ENCODE measurements at regions not wholly inside any gene's neighbourhood (a gene's known extent, or its start where the extent isn't known, plus 50 kb on each side); places are given as distances from the start of the nearest gene placed in this dataset.

DNA sequence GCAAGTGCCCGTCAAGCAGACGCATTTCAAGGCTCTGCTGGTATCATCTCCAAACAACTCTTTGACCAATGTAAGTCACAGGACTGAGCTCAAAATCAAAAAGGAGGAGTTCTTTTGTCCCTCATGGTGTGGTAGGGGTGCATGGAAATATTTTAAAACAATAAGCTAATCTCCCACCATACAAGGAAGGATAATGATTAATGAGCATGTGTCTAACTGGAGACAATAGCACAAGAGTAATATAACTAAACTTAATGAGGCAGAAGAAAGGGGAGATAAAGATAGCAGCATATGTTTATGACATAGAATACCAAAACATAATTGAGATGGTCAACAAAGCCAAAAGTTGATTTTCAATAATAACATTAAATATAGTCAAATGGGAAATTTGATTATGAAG, 668.0 kb upstream of the ZP4 start:
- no peak for DNase-seq (ENCODE audit: low read depth)

DNA sequence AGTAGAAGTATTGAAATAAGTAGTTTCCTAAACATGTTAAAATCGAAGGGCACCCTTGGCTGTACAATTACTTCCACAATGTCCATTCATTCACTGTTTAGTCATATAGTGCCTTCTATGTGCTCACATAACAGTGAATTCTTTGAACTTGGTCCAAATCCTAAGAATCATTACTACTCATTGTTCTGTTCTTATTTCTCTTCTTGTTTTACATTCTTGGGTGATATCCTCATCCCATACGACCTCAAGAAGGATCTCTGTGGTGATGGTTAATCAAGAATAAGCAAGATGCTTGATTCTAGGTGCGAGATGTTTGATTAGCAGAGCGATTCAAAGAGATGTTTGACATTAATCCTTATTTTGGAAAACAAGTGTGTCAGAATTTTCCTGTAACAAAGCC, 667.4 kb upstream of the ZP4 start:
- DNase-seq (ENCODE audit: low read depth) = peak; percentile 87

DNA sequence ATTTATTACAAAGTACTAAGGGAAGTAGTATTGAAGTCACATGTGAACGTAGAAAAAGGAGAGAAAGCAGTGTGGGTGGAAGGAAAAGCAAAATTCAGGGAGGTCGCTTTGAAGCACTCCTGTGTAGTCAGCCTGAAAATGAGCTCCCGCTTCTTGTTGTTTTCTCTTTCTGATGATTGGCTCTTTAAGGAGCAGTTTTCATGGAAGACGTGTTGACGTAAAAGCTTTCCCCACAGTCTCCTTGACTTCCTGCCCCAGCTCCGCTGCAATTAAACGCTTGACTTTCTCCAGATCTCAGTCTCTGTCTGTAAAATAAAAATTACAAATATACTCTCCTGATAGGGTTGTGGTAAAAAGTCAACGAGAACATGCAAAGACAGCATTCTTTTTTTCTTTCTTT, 661.5 kb upstream of the ZP4 start:
- no peak for DNase-seq (ENCODE audit: low read depth)

DNA sequence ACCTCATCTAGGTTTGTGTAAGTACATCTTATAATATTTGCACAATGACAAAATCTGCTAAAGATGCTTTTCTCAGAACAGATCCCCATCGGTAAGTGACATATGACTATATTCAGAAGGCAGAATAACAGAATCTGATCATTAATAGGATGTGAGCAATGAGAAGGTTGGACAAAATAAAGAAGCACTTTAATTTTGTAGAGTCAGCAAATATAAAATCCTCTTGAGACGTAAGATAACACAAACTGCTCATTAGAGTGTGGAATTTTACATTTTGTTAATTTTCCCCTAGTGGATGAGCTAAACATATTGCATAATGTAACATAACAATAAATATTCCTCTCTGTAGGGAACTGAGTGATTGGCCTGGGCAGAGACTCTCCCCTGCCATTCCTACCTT, 658.4 kb upstream of the ZP4 start:
- DNase-seq (ENCODE audit: low read depth) = no peak

DNA sequence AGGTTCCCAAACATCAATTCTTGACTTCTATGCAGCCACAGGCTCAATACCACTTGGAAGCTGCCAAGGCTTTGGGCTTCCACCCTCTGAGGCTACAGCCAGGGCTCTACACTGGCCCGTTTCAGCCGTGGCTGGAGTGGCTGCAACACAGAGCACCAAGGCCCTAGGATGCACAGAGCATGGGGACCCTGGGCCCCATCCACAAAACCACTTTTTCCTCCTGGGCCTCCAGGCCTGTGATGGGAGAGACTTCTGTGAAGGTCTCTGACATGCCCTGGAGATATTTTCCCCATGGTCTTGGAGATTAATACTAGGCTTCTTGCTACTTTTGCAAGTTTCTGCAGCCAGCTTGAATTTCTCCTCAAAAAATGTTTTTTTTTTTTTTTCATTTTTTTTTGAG, 655.4 kb upstream of the ZP4 start:
- DNase-seq (ENCODE audit: low read depth) = no peak

DNA sequence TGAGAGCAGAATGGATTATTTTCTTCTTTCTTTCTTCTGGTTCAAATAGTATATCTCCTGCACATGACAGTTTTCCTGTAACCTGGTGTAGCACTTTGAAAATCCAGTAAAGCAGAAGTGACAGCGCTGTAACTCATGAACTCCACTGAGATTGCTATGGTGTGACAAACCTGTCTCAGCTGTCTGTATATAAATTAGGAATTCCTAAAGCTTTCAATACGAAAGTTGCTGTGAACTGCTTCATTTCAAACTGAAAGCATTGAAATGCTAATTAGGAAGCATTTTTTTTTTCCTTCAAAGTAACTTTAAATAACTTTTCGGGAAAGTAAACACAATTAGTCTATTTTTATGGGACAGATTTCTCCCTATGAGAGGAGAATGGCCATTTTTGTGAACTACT, 646.9 kb upstream of the ZP4 start:
- DNase-seq (ENCODE audit: low read depth) = no peak

DNA sequence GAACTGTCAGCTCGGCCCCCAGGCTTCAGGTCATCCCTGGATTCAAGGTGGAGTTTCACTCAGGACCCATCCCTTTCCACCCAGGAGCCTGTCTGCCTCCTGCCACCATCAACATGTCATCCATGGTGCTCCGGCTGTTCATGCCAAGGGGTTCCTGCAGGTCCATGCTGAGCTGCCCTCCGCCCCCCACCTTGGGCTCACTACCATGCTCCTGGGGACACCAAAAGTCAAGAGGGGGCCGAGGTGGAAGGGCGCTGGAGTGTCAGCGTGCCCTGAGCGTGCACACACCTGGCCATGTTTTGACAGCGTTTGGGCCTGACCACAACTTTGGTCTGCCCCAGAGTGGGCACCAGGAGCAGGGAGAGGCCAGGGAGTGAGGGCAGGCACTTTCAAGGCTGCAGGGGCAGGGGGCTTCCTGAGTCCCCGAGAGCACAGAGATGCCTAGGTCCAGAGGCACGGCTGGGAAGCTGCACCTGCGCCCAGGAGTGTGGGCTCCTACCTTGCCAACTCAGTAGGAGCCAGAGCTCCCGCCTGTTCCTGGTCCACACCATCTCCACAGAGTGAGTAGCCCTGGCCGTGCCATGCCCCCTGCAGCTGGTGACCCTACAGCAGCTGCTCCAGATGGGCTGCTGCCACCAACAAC, 639.6 kb upstream of the ZP4 start:
- DNase-seq (ENCODE audit: low read depth) = no peak

DNA sequence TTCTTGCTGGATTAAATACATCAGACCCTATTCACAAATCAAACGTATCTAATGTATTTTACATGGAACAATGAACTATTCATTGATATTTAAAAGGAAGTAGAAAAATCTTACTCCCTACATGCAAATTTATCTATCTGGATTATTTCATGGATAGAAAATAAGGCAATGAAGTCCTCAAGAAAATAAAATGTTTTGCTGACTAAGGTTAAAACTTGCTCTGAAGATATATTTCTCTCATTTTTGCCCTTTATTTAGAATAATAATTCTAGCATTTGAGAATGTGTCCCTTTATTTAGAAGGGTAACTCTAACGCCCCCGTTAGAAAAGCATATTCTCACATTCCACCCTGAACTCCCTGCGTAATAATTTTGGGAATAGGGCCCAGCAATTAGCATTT, 627.0 kb upstream of the ZP4 start:
- no peak for DNase-seq (ENCODE audit: low read depth)

DNA sequence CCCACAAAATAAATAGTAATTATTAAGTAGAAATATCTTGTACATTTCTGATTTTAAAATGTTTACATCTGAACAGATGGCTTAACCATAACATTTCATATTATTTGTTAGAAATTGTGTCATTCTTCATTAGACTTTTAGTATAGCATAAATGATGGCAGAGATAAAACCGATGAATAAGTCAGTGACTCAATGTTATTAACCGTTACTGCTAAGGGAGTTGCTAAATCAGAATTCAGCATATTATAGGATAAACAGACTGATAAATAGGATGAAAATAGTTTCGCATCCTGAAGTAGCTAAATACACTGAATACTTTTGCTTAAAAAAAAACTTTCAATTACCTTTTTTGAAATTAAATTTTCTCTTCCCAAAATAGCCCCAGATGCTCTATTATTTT, 610.6 kb upstream of the ZP4 start:
- DNase-seq (ENCODE audit: low read depth) = no peak

DNA sequence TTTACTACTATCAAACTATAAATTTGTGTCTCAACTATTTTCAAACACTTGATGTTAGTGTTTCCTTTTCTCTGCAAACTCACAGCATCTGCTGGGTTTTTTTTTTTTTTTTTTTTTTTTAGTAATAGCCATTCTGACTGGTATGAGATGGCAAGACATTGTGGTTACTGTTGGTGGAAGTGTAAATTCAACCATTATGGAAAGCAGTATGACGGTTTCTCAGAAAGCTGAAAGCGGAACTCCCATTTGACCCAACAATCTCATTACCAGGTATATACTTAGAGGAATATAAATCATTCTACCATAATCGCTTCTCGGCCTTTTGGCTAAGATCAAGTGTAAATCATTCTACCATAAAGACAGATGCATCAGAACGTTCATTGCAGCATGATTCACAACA, 608.3 kb upstream of the ZP4 start:
- DNase-seq (ENCODE audit: low read depth) = no peak

DNA sequence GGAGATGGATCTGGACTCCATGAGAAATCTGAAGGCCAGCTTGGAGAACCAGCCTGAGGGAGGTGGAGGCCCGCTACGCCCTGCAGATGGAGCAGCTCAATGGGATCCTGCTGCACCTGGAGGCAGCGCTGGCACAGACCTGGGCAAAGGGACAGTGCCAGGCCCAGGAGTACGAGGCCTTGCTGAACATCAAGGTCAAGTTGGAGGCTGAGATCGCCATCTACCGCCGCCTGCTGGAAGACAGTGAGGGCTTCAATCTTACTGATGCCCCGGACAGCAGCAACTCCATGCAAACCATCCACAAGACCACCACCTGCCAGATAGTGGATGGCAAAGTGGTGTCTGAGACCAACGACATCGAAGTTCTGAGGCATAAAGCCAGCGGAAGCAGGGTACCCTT, 601.5 kb upstream of the ZP4 start:
- no peak for DNase-seq (ENCODE audit: low read depth)

DNA sequence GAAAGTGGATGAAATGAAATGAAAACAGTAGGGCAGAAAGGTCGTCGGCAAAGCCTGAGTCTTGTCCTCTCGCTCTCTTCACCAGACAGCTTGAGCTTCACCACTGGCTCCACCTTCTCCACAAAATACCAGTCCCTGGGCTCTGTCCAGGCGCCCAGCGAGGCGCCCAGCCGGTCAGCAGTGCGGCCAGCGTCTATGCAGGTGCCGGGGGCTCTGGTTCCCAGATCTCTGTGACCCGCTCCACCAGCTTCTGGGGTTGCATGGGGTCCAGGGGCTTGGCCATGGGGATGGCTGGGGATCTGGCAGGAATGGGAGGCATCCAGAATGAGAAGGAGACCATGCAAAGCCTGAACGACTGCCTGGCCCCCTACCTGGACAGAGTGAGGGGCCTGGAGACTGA, 600.5 kb upstream of the ZP4 start:
- DNase-seq (ENCODE audit: low read depth) = no peak

DNA sequence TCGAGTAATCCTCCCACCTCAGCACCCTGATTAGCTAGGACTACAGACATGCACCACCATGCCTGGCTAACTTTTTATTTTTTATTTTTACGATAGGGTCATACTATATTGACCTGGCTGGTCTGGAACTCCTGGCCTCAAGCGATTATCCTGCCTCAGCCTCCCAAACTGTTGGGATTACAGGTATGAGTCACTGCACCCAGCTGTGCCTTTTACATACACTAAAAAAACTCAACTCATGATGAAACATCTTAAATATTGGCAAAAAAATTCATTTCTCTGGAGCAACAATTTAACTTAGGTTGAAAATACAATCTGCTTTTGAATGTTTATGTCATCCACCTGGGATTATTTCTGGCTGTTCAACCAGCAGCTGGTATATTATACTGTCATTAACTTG, 598.3 kb upstream of the ZP4 start:
- peak; percentile 17 for DNase-seq (ENCODE audit: low read depth)

DNA sequence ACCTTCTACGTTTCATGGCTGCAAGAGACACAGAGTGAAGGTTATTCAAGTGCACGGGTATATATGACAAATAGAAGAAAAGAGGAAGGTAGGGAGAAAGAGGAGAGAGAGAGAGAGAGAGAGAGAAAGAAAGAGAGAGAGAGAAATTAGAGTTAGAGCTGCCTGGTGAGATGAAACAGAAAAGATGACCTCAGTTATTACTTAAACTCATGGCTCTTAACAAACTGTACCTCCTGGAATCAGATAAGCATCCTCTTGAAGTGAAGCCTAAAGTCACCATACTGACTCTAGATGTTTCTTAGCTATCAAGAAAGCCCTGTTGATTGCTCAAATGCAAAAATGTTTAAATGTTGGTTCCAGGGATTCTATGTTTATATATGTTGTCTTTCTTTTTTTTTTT, 597.7 kb upstream of the ZP4 start:
- DNase-seq (ENCODE audit: low read depth) = no peak

DNA sequence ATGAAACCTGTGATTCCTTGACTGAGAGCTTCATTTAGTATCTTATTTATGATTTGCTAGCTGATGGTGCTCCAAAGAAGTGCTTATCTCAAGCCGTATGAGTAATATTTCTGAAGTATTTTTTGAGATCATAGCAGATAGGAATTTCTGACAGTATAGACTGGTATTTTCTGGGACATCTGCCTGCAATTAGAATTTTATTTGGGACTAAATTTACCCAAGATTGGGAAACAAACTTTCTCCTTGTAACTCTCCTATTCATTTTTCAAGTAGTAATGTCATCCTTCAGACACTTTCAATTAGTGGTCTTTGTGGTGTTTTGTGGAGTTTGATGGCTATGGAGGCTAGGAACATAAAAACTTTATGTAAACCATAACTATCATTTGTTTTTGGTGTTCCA, 597.2 kb upstream of the ZP4 start:
- no peak for DNase-seq (ENCODE audit: low read depth)

DNA sequence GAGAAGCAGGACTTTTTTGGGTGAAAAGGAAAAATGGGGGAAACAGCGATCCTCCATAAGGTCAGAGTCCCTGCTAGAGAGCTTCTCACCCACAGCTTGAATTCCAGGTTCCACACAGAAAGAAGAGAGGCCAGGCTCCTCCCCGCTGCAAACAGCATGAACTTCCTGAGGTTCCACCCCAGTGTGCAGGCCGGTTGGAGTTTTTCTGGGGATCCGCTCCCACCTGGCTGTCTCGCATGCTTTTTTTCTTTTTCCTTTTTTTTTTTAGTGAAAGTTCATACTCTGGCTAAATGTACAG, 595.1 kb upstream of the ZP4 start:
- DNase-seq (ENCODE audit: low read depth) = no peak

DNA sequence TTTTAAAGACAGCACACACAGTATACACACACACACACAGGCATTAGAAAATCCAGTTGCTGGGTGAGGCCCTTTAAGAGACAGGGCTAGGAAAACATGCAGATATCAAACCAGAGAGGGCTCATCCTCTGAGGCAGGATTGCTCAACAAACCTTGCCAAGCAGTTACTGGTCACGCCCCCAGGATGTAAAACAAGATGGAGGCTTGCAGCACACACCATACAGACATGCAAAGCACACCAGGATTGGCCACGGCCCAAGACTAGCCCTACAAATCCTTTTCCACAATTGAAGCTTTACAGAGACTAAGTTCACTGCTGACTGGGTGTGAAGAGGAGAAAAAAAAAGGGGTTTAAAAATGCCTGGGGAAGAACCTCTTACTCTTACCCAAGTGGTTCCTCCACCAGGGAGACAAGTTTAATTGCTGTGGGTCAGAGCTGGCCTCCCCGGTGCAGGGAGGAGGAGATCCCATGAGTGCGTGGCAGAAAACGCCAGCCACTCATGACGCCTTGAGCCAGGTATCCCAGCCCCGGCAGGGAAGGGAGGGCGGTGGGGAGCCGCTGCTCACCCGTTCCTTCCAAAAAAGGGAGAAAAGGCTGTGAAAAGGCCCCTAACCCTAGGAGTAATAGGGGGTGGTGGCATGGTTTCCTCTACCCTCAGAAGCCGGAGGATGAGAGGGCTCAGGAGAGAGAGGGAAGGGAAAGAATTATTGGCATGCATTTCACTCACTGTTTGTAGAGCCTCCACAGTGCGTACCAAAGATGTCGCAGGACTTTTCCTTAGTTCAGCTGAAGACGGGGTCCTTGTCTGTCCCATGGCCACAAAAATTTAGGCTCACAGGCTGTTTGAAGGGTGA, 594.6 kb upstream of the ZP4 start:
- peak; percentile 37 for DNase-seq (ENCODE audit: low read depth)

DNA sequence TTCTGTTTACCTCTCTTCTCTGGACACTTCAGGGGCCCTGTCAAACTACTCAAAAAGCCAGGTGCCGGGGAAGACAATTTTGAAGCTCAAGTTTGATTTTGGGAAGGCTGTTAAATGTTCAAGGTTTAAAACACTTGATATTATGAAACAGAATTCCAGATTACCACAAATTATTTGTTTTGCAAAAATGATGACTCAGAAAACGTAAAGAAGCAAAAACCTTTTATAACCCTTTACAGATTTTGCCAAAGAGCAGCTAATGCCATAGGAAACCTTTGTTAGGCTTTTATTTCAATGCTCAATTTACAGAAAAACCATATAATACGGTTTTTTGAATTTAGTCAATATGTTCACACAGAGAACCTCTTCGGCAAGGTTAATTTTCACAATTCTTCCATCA, 593.4 kb upstream of the ZP4 start:
- DNase-seq (ENCODE audit: low read depth) = peak; percentile 12

DNA sequence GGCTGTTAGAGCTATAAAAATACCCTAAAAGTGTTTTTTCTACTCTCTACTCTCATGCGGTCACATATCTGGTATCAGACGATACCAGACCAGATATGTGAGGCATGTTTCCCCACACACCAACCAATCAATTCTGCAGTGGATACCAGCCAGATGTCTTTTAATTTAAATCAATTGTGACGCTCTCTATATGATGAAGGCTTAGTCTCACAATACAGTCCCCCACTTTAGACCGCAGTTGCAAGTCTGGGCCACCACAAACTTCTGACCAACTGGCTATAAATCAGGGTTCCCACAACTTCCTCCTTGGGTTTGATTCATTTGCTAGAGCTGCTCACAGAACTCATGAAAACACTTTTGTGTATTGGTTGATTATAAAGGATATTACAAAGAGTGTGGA, 586.1 kb upstream of the ZP4 start:
- no peak for DNase-seq (ENCODE audit: low read depth)

DNA sequence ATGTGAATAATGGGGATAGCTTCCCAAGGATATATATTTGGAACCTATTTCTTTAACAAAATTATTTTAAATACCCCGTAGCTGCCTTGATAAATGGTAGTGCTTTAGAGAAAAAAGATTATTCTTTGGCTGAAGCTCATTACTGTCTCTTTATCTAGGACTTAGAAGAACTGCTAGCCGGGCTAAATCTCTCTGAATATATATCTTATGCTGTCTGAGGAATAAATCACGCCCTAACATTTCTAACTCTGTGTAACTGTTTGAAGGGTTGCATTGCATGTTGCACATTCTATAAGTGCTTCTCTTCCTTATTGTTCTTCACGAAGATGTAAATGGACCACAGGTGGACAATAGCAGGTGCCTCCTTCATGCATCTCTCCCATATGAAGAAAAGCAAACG, 585.0 kb upstream of the ZP4 start:
- DNase-seq (ENCODE audit: low read depth) = no peak

DNA sequence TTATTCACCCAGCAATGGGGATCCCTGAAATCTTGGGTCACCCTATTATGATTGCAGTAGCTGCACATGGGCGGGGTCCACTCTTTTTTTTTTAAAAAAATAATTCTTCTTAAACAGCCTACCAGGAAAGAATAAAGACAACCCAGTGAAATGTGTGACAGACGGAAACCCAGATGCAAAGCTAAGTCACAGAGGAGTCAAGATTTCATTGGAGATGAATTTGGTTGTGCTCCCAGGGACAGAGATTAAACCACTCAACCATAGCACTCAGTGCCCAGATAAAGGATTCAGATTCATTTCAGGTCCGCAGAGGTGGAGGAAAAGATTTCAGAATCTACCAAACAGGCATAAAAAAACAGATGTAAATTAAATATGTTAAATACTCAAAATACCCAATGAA, 583.5 kb upstream of the ZP4 start:
- DNase-seq (ENCODE audit: low read depth) = no peak

DNA sequence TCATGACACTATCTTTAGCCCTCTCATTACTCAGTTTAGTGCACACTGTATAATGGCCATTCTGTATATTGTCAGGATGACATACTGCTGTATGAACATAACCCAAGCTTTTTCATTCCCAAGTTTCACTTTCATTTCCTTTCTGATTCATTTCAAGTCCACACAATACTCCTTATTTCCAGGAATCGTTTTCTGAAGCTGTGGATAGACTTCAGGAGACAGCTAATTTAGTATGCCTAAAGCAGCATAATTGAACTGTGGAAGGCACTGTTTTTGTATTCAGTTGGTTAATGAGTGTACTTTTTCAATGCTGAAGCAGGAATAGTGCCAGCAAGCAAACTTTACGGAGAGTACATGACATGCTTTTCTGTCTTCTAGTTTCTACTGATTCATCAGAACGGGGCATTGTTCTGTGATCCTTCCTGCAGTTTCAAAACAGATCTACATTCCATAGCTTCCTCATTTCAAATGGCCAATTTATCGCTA, 578.5 kb upstream of the ZP4 start:
- peak; percentile 31 for DNase-seq (ENCODE audit: low read depth)

DNA sequence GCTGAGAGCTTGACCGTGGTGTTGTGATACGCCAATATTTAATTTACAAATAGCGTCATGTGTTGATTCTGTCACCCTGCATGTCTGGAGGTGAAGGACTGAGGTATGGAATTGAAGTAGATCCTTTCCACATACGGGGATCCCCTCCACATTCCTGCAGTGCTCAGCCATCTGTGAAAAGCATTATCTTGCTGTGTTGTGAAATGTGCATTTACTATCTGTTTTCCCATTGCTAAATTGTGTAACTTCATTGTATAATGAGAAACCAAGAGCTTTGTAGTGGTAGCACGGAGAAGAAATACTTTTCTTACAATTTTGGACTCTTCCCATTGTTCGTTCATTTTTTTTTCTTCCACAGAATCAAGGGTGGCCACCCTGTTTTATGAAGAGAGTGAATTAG, 577.3 kb upstream of the ZP4 start:
- DNase-seq (ENCODE audit: low read depth) = no peak

DNA sequence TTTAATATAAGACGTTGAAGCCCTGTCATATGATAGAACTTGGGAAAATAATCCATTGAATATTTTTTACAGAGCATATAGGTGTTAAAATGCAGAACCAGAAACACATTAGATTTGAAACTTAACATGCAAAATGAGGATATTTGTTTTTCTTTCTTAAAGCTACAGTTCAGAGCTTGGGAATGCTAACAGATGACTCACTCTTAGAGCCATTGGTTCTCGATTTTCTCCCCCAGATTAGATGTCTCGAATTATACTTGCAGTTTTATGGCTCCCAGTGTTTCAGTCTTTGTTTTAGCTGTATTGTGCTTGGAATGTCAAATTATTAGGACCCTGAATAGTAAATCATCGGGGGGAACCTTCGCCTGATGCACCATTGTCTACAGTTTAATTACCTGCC, 575.7 kb upstream of the ZP4 start:
- DNase-seq (ENCODE audit: low read depth) = peak; percentile 35

Data from LHCN-M2 (cell line).